ENCODE measurements at regions not wholly inside any gene's neighbourhood (a gene's known extent, or its start where the extent isn't known, plus 50 kb on each side); places are given as distances from the start of the nearest gene placed in this dataset.

- H3K27me3 Mint-ChIP-seq (ENCODE audit: low read depth, poor library complexity), result peaks cover 4% of the 10 kb centered on the region
- H3K27ac Mint-ChIP-seq, result no peak overlapping the region
- peaks cover 18% of the 10 kb centered on the region for H3K9me3 Mint-ChIP-seq
- H3K4me1 Mint-ChIP-seq, result peaks cover 3% of the 10 kb centered on the region
- H3K4me3 Mint-ChIP-seq, result no peak overlapping the region
- H3K36me3 Mint-ChIP-seq (ENCODE audit: low read depth), result no peaks in the 10 kb centered on the region
- TF ChIP-seq CTCF (IDR thresholded peaks at IDR 0.05), result no peak
- DNase-seq, result no peak
Measured at GRCh38 chr14:97718886-97719442, 921.8 kb downstream of the VRK1 start.

- H3K27me3 Mint-ChIP-seq (ENCODE audit: low read depth, poor library complexity), result peaks cover 9% of the 10 kb centered on the region
- no peaks in the 10 kb centered on the region for H3K36me3 Mint-ChIP-seq (ENCODE audit: low read depth)
- peaks cover 12% of the 10 kb centered on the region for H3K4me1 Mint-ChIP-seq
- no peak overlapping the region for H3K4me3 Mint-ChIP-seq
- TF ChIP-seq CTCF (IDR thresholded peaks at IDR 0.05), result no peak
- no peak overlapping the region for H3K27ac Mint-ChIP-seq
- H3K9me3 Mint-ChIP-seq, result peaks cover 18% of the 10 kb centered on the region
- no peak for DNase-seq
Measured at GRCh38 chr14:97719931-97720330, 922.7 kb downstream of the VRK1 start.

GRCh38 chr14:97723351-97723750 is 926.2 kb downstream of the VRK1 start:
- peaks cover 12% of the 10 kb centered on the region for H3K4me1 Mint-ChIP-seq
- H3K27ac Mint-ChIP-seq, result no peak overlapping the region
- H3K27me3 Mint-ChIP-seq (ENCODE audit: low read depth, poor library complexity), result peaks cover 14% of the 10 kb centered on the region
- DNase-seq, result no peak
- H3K4me3 Mint-ChIP-seq, result no peak overlapping the region
- no peaks in the 10 kb centered on the region for H3K36me3 Mint-ChIP-seq (ENCODE audit: low read depth)
- peaks cover 22% of the 10 kb centered on the region for H3K9me3 Mint-ChIP-seq
- no peak for TF ChIP-seq CTCF (IDR thresholded peaks at IDR 0.05)

- H3K4me1 Mint-ChIP-seq, result peaks cover 12% of the 10 kb centered on the region
- no peak for TF ChIP-seq CTCF (IDR thresholded peaks at IDR 0.05)
- H3K36me3 Mint-ChIP-seq (ENCODE audit: low read depth), result no peaks in the 10 kb centered on the region
- H3K4me3 Mint-ChIP-seq, result no peak overlapping the region
- peaks cover 14% of the 10 kb centered on the region for H3K27me3 Mint-ChIP-seq (ENCODE audit: low read depth, poor library complexity)
- peaks cover 22% of the 10 kb centered on the region for H3K9me3 Mint-ChIP-seq
- no peak for DNase-seq
- no peak overlapping the region for H3K27ac Mint-ChIP-seq
Measured at GRCh38 chr14:97723819-97724218, 926.6 kb downstream of the VRK1 start.

GRCh38 chr14:97724265-97724731 is 927.1 kb downstream of the VRK1 start:
- no peaks in the 10 kb centered on the region for H3K36me3 Mint-ChIP-seq (ENCODE audit: low read depth)
- peaks cover 23% of the 10 kb centered on the region for H3K9me3 Mint-ChIP-seq
- H3K4me1 Mint-ChIP-seq, result peaks cover 12% of the 10 kb centered on the region
- no peak overlapping the region for H3K4me3 Mint-ChIP-seq
- peaks cover 14% of the 10 kb centered on the region for H3K27me3 Mint-ChIP-seq (ENCODE audit: low read depth, poor library complexity)
- peak overlapping the region; percentile 34 for H3K27ac Mint-ChIP-seq
- TF ChIP-seq CTCF (IDR thresholded peaks at IDR 0.05), result no peak
- no peak for DNase-seq

GRCh38 chr14:97726676-97727075 is 929.5 kb downstream of the VRK1 start:
- H3K36me3 Mint-ChIP-seq (ENCODE audit: low read depth), result no peaks in the 10 kb centered on the region
- H3K27me3 Mint-ChIP-seq (ENCODE audit: low read depth, poor library complexity), result peaks cover 16% of the 10 kb centered on the region
- peaks cover 12% of the 10 kb centered on the region for H3K4me1 Mint-ChIP-seq
- no peak for TF ChIP-seq CTCF (IDR thresholded peaks at IDR 0.05)
- H3K4me3 Mint-ChIP-seq, result no peak overlapping the region
- no peak for DNase-seq
- H3K27ac Mint-ChIP-seq, result no peak overlapping the region
- H3K9me3 Mint-ChIP-seq, result peaks cover 10% of the 10 kb centered on the region

Data from nephron progenitor cell (in vitro differentiated cells).